ENCODE measurements at regions not wholly inside any gene's neighbourhood (a gene's known extent, or its start where the extent isn't known, plus 50 kb on each side); places are given as distances from the start of the nearest gene placed in this dataset.

- DNase-seq: no peak
These were observed 137.2 kb upstream of the PCBD1 start for GRCh38 chr10:71025535-71025934.

- DNase-seq: no peak
These were observed 139.7 kb upstream of the PCBD1 start for GRCh38 chr10:71028066-71028465.

DNA sequence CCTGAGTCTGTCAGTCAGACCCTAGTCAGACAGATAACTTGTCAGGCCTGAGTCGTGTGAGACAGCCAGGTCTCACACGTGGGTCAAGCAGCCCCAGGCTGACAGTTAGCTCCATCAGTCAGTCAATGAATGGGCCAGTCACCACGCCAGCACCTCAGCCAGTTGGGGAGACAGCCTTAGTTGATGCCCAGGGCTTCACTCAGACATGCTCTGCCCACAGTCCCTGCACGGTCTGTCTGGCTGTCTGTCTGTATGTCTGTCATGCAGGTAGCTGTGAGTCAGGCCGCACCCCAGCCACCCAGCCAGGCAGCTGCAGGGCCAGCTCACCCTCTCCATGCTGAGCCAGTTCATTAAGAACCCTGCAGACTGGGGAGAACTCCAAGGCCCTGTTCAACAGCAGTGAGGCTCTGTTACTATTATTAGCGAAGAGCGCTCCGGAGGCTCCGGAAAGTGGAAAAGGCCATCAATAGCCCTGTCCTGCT, 141.1 kb upstream of the PCBD1 start:
- no peak for DNase-seq

DNA sequence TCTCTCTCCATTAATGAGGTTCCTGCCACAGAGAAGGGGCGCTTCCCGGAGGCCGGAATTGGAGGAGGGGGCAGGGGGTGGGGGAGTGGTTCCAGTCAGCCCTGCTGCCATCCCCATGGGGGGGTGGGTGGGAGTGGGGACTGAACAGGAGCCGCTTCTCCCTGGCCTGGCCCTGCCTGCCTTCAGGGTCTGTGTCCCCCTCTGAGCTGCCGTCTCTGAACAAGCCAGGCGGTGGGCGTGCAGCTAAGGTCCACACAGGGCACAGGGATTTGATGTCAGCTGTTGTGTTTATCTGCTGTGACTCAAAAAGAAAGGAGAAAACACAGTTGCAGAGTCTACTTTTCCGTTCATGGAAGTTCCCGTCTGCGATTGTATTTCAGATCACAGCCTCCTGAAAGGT, 141.5 kb upstream of the PCBD1 start:
- DNase-seq: no peak

DNA sequence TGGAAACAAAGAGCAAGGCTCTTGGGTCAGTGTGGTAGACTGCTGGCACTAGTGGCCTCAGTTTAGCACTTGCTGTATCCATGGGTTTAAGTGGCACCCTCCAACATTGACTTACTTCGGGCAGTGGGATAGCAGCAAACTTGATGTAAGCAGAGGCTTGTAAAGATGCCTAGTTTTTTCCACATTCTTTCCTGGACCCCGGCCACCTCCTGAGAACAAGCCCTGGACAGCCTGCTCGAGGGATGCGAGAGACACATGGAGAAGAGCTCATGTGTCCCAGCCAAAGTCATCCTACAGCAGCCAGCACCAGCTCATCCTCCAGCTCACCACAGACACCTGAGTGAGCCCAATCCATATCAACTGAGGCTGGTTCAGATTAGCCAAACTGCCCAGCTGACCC, 142.7 kb upstream of the PCBD1 start:
- DNase-seq: no peak

GRCh38 chr10:71031603-71032002, 143.2 kb upstream of the PCBD1 start:
- no peak for DNase-seq

DNA sequence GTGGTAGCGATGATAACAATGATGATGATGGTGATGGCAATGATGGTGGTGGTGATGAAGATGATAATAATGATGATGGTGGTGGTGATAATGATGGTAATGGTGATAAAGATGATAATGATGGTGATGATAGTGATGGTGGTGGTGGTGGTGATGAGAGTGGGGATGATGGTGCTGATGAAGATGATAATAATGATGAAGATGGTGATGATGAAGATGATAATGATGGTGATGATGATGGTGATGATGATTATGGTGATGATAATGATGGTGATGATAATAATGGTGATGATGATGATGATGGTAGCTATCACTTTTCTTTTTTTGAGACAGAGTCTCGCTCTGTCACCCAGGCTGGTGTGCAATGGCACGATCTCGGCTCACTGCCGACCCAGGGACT, 144.5 kb upstream of the PCBD1 start:
- DNase-seq: no peak

DNA sequence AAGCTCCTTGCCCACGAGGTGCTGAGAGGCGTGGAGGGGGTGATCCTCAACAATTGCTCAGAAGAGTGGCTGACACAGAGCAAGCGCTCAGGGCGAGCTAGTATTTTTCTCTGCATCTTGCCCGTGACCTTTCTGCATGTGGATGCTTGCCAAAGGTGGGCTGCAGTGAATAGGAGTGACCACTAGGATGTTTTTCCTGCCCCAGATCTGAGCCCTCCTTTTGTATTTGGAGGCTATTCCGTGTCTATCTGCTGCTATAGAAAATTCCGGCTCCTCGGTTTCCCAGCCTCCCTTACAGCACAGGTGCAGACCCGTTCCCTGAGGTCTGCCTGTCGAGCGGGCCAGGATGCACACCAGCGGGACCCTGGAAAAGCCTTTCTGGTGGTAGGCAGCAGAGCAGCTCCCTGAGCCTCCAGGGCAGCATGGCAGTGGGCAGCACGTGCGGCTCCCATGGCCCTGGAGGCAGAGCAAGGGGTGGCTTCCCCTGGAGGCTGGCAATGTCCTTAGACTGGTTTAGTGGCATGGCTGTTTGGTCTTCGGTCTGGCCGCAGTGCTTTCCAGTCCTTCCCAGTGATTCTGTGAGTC, 145.1 kb upstream of the PCBD1 start:
- DNase-seq: no peak

DNA sequence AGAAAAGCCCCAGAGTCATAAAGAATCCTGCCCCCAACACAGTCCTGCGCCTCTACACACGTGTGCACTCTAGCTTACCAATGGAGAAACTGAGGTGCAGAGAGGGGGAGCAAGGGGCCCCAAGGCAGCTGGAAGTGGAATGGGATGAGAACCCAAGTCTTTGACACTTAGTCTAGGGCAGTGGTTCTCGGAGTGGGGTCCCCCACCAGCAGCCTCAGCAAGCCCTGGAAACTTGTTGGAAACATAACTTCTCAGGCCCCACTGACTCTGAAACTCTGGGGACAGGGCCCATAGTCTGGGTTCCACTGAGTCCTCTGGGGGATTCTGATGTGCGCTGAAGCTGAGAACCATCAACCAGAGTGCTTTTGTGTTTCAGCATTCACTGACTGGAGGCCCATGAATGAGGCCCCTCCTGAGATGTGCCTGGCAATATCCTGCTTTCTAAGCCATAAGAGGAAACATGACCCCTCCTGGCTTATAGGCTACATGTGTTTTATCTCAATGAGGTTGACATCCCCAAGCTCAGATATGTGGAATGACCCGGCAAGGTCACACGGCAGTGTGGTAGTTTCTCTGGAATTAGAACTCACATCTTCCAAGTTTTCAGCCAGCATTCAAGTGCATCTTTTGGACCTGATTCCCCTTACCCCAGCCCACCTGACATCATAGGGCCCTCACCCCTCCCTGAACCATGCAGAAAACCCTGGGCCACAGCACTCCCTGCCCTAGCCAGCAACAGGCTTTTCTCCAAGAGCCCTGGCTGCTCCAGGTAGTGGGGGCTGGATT, 147.3 kb upstream of the PCBD1 start:
- DNase-seq: no peak

DNA sequence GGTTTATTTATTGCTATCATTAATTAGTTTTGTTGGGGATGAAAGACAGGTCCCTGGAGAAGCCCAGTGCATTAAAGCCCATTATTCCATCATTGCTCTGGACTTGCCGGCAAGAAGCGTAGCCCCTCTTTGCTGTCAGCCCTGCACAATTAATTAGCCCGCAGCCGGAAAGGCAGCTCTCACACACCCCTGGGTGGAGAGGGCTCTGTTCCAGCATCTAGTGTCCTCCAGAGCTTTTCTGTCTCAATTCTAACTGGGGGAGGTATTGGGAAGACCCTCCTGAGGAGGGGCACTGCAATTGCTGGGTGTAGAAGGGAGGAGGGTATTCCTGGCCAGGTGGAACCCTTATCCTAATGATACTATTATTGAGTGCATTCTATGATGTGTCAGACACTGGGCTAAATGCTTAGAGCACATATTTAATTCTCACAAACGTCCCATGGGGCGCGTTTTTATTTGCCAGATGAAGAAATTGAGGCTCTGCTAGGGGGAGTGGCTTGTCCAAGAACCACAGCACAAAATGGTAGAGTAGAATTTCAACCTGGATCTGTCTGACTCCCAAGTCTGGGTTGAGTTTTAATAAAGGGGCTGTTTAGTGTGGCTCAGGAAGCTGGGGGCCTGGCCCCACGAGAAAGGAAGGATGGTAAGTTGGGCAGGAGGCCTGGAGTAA, 148.1 kb upstream of the PCBD1 start:
- no peak for DNase-seq

GRCh38 chr10:71038091-71038633, 149.8 kb upstream of the PCBD1 start:
- DNase-seq: no peak

- no peak for DNase-seq
These were observed 150.6 kb upstream of the PCBD1 start for GRCh38 chr10:71038921-71039320.

- no peak for DNase-seq
These were observed 151.2 kb upstream of the PCBD1 start for GRCh38 chr10:71039551-71039950.

DNA sequence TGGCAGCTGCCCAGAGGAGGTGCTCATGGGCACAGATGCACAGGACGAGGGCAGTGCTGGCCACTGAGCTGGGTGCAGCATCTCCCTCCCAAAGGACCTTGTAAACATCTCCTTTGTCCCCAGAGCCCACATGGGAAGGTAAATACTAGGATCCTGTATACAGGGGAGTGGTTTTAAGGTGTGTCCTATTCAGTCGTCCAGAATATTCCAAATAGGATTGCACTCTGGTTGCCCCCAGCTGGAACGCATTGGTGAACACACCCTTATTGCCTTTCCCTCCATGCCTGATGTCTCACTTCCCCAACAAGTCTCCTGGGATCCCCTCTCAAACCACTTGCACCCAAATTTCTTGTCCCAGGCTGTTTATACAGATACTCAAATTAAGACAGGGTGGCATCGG, 152.0 kb upstream of the PCBD1 start:
- DNase-seq: no peak

GRCh38 chr10:71040846-71041605, 152.7 kb upstream of the PCBD1 start:
- DNase-seq: no peak

- no peak for DNase-seq
These were observed 153.9 kb upstream of the PCBD1 start for GRCh38 chr10:71042216-71042615.

DNA sequence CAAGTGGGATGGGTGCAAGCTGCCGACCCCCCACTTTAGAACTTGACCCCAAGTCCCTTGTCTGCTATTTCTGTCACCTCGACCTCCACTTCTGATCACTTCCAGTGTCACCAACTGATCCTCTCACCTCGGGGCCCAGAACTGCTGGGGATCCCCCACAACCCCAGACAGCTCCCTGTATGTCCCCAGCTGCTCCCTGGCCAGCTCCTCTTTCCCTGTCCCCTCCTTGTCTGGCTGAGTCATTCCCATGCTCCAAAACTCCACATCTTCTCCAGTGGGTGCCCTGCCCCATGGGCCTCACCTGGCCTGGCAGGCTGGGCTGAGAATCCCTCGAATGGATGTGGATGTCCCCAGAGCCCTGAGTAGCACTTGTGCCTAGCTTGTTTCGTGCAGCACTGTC, 154.3 kb upstream of the PCBD1 start:
- DNase-seq: no peak

- no peak for DNase-seq
These were observed 155.5 kb upstream of the PCBD1 start for GRCh38 chr10:71043858-71044257.

DNA sequence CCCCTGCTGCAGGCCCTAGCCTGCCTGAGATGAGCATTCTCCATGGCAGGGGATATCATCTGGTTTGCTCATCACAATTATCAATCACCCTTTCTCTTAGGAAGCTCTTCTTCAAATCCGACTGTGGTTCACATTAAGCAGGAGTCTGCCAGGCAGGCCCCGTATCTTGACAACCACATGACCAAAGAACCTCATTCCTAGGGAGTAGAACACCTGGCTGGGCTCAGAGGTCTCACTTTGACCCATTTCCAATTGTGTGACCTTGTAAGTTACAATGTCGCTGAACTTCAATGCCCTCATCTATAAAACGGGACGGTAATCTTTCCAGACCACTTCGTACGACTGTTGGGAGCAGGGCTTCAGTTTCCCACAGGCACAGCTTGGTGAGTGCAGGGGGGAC, 156.4 kb upstream of the PCBD1 start:
- DNase-seq: no peak

DNA sequence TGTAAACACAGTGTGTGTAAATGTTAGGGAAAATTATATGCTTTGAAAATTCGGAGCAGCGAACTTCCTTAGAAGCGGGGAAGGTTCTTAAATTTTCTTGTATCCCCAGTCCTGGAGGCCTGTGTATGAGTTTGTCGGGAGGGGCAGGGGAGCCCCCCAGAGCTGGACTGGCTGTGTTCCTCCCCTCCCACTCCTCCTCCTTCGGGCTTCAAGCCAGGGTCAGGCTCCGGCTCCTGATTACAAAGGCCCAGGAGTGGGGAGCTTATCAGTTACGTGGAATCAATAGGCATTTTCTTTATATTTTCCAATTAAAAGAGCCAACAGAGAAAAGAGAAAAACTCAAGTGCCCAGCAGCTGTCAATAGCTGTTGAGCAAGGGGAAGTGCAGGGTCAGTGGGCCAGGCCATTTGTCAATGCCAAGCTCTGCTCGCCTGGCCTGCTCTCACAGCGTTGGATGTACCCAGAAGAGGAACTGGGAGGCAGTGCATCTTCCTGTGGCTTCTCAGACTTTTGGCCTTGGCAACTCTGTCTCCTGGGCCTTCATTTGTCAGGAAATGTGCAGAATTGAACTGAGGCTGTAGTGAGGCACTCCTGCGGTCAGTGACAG, 156.9 kb upstream of the PCBD1 start:
- no peak for DNase-seq

- DNase-seq: no peak
These were observed 157.6 kb upstream of the PCBD1 start for GRCh38 chr10:71045936-71046335.

GRCh38 chr10:71046747-71047146, 158.4 kb upstream of the PCBD1 start:
- no peak for DNase-seq
